ENCODE measurements at regions not wholly inside any gene's neighbourhood (a gene's known extent, or its start where the extent isn't known, plus 50 kb on each side); places are given as distances from the start of the nearest gene placed in this dataset.

- no peaks in the 10 kb centered on the region for H3F3A ChIP-seq (ENCODE audit: insufficient read depth, low read depth)
These were observed 76.3 kb downstream of the MAP1LC3B2 start for GRCh38 chr12:116635487-116635886.

GRCh38 chr12:116633476-116633875, 74.3 kb downstream of the MAP1LC3B2 start:
- no peak overlapping the region for H2AFZ ChIP-seq
- no peaks in the 10 kb centered on the region; the same call in 1 of the 2 replicates for H4K20me1 ChIP-seq (ENCODE audit: insufficient read depth)
- intact Hi-C loops (cut with micrococcal nuclease; ENCODE audit: unreplicated experiment) = no loop called here
- no peaks in the 10 kb centered on the region for H3K4me1 ChIP-seq (replicated peaks; ENCODE audit: insufficient read depth)
- no peak overlapping the region for H3K4me3 ChIP-seq
- no peak for TF ChIP-seq EZH2 (IDR thresholded peaks at IDR 0.05; ENCODE audit: low read depth)
- TF ChIP-seq CTCF (conservative IDR thresholded peaks at IDR 0.05) = no peak
- H3K27me3 ChIP-seq (ENCODE audit: insufficient read depth, low read depth) = no peaks in the 10 kb centered on the region
- ChIA-PET POLR2A (ENCODE audit: unreplicated experiment) (no interaction called here), CTCF (interaction anchor here (0.6 kb wide), 1 partner anchor 62 kb away, joined by 4 read pairs; no protein-coding TSS in a partner anchor)
- no peaks in the 10 kb centered on the region for H3K79me2 ChIP-seq (ENCODE audit: low read depth)
- BruUV-seq (replicated peaks) = no TSS peak
- no peak for DNase-seq
- no peaks in the 10 kb centered on the region for H3F3A ChIP-seq (ENCODE audit: insufficient read depth, low read depth)
- no peak overlapping the region for H3K4me2 ChIP-seq
- H3K9me3 ChIP-seq (ENCODE audit: insufficient read depth, low read depth) = no peaks in the 10 kb centered on the region
- H3K9me2 ChIP-seq (ENCODE audit: insufficient read depth) = no peaks in the 10 kb centered on the region
- H3K27ac ChIP-seq = no peak overlapping the region
- H3K36me3 ChIP-seq (ENCODE audit: low read depth) = no peaks in the 10 kb centered on the region

More at GRCh38 chr12:116635487-116635886, 76.3 kb downstream of the MAP1LC3B2 start:
- POLR2A ChIA-PET (ENCODE audit: unreplicated experiment) = no interaction called here
- no peak for DNase-seq
- no TSS peak for BruUV-seq (replicated peaks)
- Histone ChIP-seq H2AFZ (no peak overlapping the region), H3K4me3 (no peak overlapping the region), H3K4me2 (no peak overlapping the region), H4K20me1 (ENCODE audit: insufficient read depth) (no peaks in the 10 kb centered on the region; the same call in 1 of the 2 replicates), H3K79me2 (ENCODE audit: low read depth) (no peaks in the 10 kb centered on the region), H3K9me2 (ENCODE audit: insufficient read depth) (no peaks in the 10 kb centered on the region), H3K9me3 (ENCODE audit: insufficient read depth, low read depth) (no peaks in the 10 kb centered on the region), H3K36me3 (ENCODE audit: low read depth) (no peaks in the 10 kb centered on the region), H3K27ac (no peak overlapping the region), H3K4me1 (replicated peaks; ENCODE audit: insufficient read depth) (no peaks in the 10 kb centered on the region), H3K27me3 (ENCODE audit: insufficient read depth, low read depth) (no peaks in the 10 kb centered on the region)
- intact Hi-C loops (cut with micrococcal nuclease; ENCODE audit: unreplicated experiment) = no loop called here
- CTCF ChIA-PET = no interaction called here
- TF ChIP-seq CTCF (conservative IDR thresholded peaks at IDR 0.05) (no peak), EZH2 (IDR thresholded peaks at IDR 0.05; ENCODE audit: low read depth) (no peak)

GRCh38 chr12:116631619-116632018, 72.4 kb downstream of the MAP1LC3B2 start:
- Histone ChIP-seq H3K27ac (no peak overlapping the region), H3K79me2 (ENCODE audit: low read depth) (no peaks in the 10 kb centered on the region), H3K27me3 (ENCODE audit: insufficient read depth, low read depth) (no peaks in the 10 kb centered on the region), H3K4me2 (no peak overlapping the region), H4K20me1 (ENCODE audit: insufficient read depth) (no peaks in the 10 kb centered on the region; the same call in 1 of the 2 replicates), H3K4me3 (no peak overlapping the region), H3F3A (ENCODE audit: insufficient read depth, low read depth) (no peaks in the 10 kb centered on the region), H3K9me2 (ENCODE audit: insufficient read depth) (no peaks in the 10 kb centered on the region), H3K36me3 (ENCODE audit: low read depth) (no peaks in the 10 kb centered on the region), H2AFZ (no peak overlapping the region), H3K9me3 (ENCODE audit: insufficient read depth, low read depth) (no peaks in the 10 kb centered on the region), H3K4me1 (replicated peaks; ENCODE audit: insufficient read depth) (no peaks in the 10 kb centered on the region)
- intact Hi-C loops (cut with micrococcal nuclease; ENCODE audit: unreplicated experiment) = no loop called here
- ChIA-PET CTCF (interaction anchor here (0.7 kb wide), 3 partner anchors 61 to 1044 kb away, joined by 3 to 6 read pairs (median 3); no protein-coding TSS in a partner anchor), POLR2A (ENCODE audit: unreplicated experiment) (interaction anchor here (0.7 kb wide), 1 partner anchor 9 kb away, joined by 8 read pairs; no protein-coding TSS in a partner anchor)
- no TSS peak for BruUV-seq (replicated peaks)
- DNase-seq = no peak
- TF ChIP-seq EZH2 (IDR thresholded peaks at IDR 0.05; ENCODE audit: low read depth) = no peak
- TF ChIP-seq CTCF (conservative IDR thresholded peaks at IDR 0.05) = no peak
